ENCODE measurements at regions not wholly inside any gene's neighbourhood (a gene's known extent, or its start where the extent isn't known, plus 50 kb on each side); places are given as distances from the start of the nearest gene placed in this dataset.
A peak's percentile ranks its signal among the peaks of the same experiment; 100 is the strongest.

DNA sequence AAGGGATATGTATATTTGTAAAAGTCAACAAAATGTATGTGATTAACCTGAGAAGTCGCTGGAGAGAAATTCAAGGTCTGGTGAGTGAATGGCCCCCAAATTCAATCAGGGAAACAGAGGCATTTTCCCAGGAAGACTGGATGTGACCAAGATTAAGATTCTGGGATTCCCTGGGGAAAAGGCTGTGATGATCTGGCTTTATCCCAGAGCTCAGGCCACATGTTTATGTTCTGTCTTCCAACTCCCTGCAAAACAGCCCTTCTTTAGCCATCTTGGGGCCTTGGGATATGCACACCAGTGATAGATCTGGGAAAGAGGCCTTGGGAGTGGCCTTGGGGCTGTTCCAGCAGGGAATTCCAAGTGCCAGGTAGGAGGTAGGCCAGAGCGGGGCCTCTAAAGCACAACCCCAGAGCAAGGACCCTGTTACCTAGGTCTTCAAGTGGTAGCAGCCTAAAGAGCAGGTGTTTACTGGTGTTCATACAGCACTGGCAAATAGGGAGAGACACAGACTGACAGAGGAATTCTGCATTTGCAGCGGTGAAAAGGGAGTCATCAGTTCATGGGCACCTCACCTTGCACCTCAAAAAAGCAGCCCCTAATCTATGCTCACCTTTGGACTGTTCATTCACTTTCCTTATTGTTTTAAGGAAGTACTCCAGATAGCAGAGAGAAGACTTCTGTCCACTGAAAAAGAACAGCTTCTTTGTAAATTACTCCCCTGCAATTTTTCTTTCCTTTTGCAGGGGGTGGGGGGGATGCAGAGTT, 312.4 kb downstream of the BUD13 start:
- DNase-seq (no peak), ATAC-seq (ENCODE audit: low read depth in 2 of 2) (no peak)
- Mint-ChIP-seq H3K4me1 (no peaks in the 10 kb centered on the region), H3K9me3 (peaks cover 0 to 3% (median 0%) of the 10 kb centered on the region in 7 donors), H3K27ac (no peak overlapping the region), H3K27me3 (peaks cover 4 to 14% (median 8%) of the 10 kb centered on the region in 3 donors), H3K36me3 (no peaks in the 10 kb centered on the region), H3K4me3 (no peak overlapping the region)

DNA sequence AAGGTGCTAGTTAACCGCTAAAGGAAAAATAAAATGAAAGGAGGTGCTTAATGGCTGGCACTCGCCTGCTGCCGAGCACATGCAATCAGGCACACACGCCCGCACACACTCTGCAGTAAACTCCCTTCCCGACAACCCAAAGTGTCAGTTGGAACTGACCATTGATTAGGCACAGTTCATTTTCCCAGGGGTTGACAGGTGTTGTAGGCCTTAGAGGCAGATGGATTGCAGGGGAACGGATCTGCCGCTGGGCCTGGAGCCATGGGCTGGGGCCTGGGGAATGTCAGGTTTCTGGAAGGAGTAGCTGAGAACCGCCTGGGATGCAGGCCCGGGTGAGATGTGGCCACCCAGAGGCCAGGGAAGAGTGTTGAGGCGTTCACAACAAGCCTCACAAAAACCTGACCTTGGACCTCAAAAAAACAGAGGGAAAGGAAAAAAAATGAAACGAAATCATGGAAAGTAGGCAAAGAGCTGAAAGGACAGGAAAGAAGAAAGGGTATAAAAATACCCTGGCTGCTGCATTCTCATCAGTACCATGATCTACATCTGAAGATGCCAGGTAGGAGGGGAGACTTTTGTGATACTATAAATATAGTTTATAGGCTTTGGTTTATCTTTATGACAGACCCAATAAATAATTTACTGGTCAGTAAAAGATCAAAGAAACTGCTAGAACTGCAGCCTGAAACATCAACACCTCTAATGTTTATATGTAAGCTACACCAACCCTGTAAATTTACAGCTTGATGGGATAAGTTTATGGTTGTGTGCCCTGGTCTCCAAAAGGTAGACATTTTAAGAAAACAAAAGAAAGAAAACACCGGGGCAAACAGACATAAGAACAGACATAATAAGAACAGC, 313.4 kb downstream of the BUD13 start:
- H3K9me3 Mint-ChIP-seq, result peaks cover 0 to 3% (median 0%) of the 10 kb centered on the region in 7 donors
- DNase-seq (no peak), ATAC-seq (ENCODE audit: low read depth in 2 of 2) (no peak)
- H3K4me1 Mint-ChIP-seq, result no peaks in the 10 kb centered on the region
- H3K36me3 Mint-ChIP-seq, result no peaks in the 10 kb centered on the region
- H3K27me3 Mint-ChIP-seq, result peaks cover 4 to 14% (median 8%) of the 10 kb centered on the region in 3 donors
- H3K4me3 Mint-ChIP-seq, result no peak overlapping the region
- no peak overlapping the region for H3K27ac Mint-ChIP-seq

DNA sequence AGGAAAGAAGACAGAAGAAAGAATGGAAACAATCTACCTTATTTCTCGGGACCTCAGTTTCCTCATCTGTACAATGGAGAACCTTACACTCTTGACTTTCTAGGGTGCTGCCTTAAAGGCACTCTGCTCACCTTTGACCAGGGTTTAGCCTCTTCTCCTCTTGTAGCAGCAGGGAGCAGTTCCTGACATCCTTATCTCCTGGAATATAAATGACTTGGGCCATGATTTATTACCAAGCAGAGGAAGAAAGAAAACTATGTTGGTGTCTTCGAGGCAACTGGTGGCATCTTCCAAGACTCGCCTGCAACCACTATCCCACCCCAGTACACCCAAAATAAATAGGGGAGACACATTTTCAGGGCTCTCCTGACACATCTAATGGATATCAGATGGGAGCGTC, 314.2 kb downstream of the BUD13 start:
- H3K36me3 Mint-ChIP-seq, result no peaks in the 10 kb centered on the region
- H3K27ac Mint-ChIP-seq, result no peak overlapping the region
- no peaks in the 10 kb centered on the region for H3K4me1 Mint-ChIP-seq
- ATAC-seq (ENCODE audit: low read depth in 2 of 2) (no peak), DNase-seq (no peak)
- H3K27me3 Mint-ChIP-seq, result peaks cover 4 to 14% (median 8%) of the 10 kb centered on the region in 3 donors
- H3K9me3 Mint-ChIP-seq, result peaks cover 0 to 3% (median 0%) of the 10 kb centered on the region in 7 donors
- no peak overlapping the region for H3K4me3 Mint-ChIP-seq

DNA sequence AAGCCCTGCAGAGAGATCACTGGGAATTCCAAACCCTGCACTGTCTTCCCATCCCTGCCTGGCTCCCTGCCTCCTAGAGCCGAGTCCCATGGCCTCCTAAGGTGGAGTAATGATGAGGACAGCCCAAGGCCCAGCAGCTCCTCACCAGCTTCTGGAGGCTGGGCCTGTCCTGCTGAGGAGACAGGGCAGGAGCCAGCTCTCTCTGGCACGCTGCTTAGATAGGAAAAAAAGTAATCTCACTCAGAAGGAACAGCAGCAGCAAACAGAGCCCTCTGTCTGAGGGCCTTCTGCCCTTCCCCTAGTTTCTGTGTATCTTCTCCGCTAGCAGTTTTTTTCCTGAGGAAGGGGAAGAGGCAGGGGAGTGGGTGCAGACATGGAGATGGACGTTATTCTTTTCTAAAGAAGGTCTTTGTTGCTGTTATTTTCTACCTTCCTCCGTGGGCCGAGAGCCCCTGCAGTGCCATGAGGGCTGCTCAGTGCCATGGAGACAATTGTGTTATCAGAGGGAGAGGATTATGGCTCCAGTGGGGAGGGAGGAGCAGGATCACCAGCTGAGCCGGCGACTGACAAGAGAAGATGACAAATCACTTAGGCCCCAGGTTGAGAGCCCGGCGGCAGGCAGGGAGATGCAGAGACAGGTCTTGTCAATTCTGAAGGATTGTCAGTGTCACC, 315.3 kb downstream of the BUD13 start:
- H3K9me3 Mint-ChIP-seq, result peaks cover 0 to 3% (median 0%) of the 10 kb centered on the region in 7 donors
- no peak overlapping the region for H3K27ac Mint-ChIP-seq
- no peak for DNase-seq

DNA sequence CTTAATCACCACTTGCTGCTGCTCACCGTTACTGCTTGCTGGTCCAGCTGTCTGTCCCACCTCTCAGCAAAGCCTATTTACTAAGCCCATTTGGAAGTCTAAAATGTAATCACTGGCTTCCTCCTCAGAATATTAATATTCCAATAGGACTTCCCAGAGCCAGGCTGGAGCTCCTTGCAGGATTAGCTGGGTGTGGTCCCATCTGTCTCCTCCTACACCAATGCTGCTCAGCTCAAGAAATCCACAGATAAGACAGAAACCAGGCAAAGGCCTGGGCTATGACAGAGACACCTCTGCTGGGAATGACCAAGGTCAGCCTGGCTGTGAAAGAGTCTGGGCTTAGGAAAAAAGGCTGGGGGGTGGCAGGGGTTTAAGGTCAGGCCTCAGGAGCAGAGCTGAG, 317.8 kb downstream of the BUD13 start:
- Mint-ChIP-seq H3K27ac (no peak overlapping the region), H3K27me3 (peaks cover 0 to 8% (median 0%) of the 10 kb centered on the region in 3 donors), H3K36me3 (no peaks in the 10 kb centered on the region), H3K9me3 (peaks cover 0 to 14% (median 6%) of the 10 kb centered on the region in 7 donors), H3K4me3 (no peak overlapping the region), H3K4me1 (no peaks in the 10 kb centered on the region)
- DNase-seq (no peak), ATAC-seq (ENCODE audit: low read depth in 2 of 2) (no peak)

More for the DNA sequence above, 315.3 kb downstream of the BUD13 start:
- Mint-ChIP-seq H3K36me3 (no peaks in the 10 kb centered on the region), H3K27me3 (peaks cover 2 to 12% (median 8%) of the 10 kb centered on the region in 3 donors), H3K4me3 (no peak overlapping the region), H3K4me1 (no peaks in the 10 kb centered on the region)
- no peak for ATAC-seq (ENCODE audit: low read depth in 2 of 2)

DNA sequence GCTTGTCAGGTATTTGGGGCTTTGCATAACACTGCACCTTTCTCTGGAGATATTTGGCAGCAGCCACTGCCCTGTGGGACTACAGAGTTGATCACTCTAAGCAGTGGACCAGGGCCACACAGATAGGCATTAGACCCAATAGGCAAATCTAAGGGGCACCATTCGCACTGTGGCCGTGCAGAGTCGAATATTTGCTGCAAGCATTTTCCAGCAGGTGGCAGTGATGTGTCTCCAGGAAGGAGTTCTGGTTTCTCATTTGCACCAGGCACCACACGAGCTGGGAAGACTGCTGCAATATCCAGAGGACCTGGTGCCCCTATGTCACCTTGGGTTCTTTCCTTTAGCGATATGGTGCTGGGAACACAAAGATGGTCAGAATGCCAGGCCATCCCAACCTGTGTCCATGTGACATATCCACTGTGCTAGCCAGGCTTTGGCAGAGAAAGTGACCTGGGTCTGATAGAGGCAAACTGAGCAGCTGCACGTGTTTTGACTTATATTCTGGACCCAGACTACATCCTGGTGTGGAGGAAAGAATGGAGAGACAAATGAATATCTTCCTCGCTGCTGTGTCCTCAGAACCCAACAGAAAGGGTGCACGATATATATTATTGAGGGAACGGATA, 318.7 kb downstream of the BUD13 start:
- Mint-ChIP-seq H3K4me1 (no peaks in the 10 kb centered on the region), H3K4me3 (peak overlapping the region in 1 of 8 donors; percentile 2), H3K36me3 (no peaks in the 10 kb centered on the region), H3K27ac (peak overlapping the region in 1 of 6 donors; percentile 47), H3K9me3 (peaks cover 0 to 19% (median 6%) of the 10 kb centered on the region in 7 donors), H3K27me3 (peaks cover 0 to 8% (median 0%) of the 10 kb centered on the region in 3 donors)
- DNase-seq, result no peak
- no peak for ATAC-seq (ENCODE audit: low read depth in 2 of 2)

DNA sequence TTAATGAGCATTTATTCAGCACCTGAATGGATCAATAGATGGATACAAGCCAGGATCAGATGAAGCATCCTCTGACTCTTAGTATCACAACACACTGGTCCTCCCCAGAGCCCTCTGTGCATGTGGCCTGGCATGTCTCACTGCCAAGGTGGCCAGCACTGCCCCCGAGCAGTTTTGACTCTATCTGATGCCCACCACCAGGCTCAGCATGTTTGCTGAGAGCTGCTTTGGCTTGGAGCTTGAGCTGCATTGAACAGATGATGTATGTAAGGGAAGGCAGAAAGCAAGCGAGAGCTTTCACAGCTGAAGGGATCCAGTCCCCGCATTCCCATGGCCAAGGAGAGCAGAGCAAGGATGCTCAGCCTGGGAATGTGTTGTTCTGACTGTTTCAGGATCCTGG, 320.3 kb downstream of the BUD13 start:
- DNase-seq, result no peak
- Mint-ChIP-seq H3K9me3 (peaks cover 0 to 19% (median 6%) of the 10 kb centered on the region in 7 donors), H3K27ac (no peak overlapping the region), H3K27me3 (peaks cover 0 to 8% (median 2%) of the 10 kb centered on the region in 3 donors), H3K36me3 (no peaks in the 10 kb centered on the region), H3K4me1 (no peaks in the 10 kb centered on the region), H3K4me3 (no peak overlapping the region)
- no peak for ATAC-seq (ENCODE audit: low read depth in 2 of 2)

DNA sequence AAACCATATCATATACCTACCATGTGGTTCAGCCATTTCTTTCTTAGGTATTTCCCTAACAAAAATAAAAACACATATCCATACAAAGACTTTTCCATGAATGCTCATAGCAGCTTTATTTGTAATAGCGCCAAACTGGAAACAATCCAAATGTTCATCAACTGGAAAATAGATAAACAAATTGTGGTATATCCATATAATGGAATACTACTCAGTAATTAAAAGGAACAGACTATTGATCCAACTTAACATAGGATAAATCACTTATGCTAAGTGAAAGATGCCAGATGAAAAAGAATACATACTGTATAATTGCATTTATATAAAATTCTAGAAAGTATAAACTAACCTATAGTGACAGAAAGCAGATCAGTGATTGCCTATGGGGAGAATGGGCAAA, 323.3 kb downstream of the BUD13 start:
- H3K27me3 Mint-ChIP-seq, result peaks cover 10 to 15% (median 14%) of the 10 kb centered on the region in 3 donors
- DNase-seq (no peak), ATAC-seq (ENCODE audit: low read depth in 2 of 2) (no peak)
- H3K9me3 Mint-ChIP-seq, result peaks cover 0 to 24% (median 6%) of the 10 kb centered on the region in 7 donors
- H3K36me3 Mint-ChIP-seq, result no peaks in the 10 kb centered on the region
- no peak overlapping the region for H3K27ac Mint-ChIP-seq
- H3K4me3 Mint-ChIP-seq, result no peak overlapping the region
- no peaks in the 10 kb centered on the region for H3K4me1 Mint-ChIP-seq

DNA sequence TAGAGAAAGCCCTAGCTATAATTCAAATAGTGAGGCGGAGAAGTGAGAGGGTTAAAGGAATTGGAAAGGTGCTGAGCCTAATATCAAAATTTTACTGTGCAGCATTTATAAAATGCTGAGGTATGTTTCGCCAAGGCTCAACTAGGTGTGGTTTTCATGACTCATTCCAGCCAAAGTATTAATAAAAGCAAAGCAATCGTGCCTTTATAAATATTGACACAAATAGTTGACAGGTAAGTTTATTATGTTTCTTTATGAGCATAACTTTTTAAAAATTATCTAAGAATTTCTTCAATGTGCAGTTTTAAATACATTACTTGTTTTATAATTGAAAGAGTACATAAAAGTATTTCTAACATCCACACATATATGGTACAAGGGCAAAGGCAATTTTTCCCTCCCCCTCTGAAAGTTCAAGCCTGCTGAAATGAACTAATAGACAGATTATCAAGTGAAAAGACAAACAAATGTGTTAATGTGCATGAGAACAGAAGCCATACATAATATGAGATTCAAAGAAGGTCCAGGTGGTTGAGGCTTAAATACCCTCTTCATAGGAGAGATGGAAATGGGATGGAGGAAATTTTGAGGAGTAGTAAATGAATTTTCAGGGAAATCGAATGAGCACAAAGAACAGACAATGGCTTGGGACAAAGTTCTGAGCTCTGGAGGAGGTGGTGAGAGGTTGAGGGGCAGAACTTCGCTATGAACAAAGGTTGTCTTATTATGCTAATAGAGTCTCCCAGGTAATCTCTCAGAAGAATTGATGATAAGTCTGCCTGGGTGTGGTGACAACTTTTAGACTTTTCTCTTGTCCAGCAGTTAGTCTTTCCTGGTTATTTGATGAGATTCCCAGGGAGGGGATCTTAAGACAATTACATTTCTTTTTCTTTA, 326.5 kb downstream of the BUD13 start:
- ATAC-seq (ENCODE audit: low read depth in 2 of 2) (no peak), DNase-seq (no peak)
- Mint-ChIP-seq H3K36me3 (no peaks in the 10 kb centered on the region), H3K27ac (no peak overlapping the region), H3K4me1 (no peaks in the 10 kb centered on the region), H3K27me3 (peaks cover 7 to 15% (median 10%) of the 10 kb centered on the region in 3 donors), H3K9me3 (peaks cover 0 to 25% (median 6%) of the 10 kb centered on the region in 7 donors), H3K4me3 (no peak overlapping the region)

DNA sequence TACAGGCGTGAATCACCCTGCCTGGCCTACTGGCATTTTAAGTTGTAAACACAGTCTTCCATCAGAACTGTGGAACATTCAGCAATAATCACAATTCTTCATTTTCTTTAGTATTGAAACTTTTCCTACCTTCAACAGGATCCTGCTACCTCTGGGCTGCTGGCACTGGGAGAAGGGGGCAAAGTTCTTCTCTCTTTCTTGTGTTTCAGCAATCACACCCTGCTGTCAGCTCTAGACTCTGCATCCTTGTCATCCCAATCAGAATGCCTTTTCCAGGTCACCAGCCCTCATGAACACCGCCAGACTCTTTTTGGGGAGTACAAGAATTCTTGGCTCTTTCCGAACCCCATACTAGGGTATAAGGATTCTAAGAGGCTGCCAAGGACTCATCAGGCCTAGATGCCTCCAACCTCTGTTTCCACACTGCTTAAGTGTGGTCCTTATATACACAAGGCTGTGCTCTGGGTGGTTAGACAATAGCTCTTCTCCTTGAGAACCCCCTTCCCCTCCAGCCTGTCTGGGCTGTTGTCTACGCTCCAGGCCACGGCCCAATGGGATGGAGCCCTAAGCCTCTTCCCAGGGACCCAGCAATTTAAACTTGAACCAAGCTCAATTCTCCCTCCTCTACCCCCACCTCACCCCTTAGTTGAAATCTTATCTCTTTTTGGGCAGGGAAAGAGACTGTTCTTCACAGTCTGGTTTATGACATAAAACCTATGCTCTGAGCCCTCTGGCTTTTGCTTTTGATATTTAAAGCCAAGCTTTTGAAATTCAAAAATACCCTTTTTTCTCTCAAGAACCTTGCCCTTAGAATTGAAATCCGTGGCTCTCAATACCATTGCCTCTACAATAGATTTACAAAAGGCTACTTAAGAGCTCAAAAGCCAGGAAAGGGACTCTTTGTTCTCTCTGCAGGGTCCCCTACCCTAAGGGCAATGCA, 327.4 kb downstream of the BUD13 start:
- Mint-ChIP-seq H3K36me3 (no peaks in the 10 kb centered on the region), H3K27me3 (peaks cover 7 to 15% (median 10%) of the 10 kb centered on the region in 3 donors), H3K9me3 (peaks cover 0 to 30% (median 6%) of the 10 kb centered on the region in 7 donors), H3K4me1 (no peaks in the 10 kb centered on the region), H3K27ac (no peak overlapping the region), H3K4me3 (no peak overlapping the region)
- no peak for DNase-seq
- ATAC-seq (ENCODE audit: low read depth in 2 of 2), result no peak

DNA sequence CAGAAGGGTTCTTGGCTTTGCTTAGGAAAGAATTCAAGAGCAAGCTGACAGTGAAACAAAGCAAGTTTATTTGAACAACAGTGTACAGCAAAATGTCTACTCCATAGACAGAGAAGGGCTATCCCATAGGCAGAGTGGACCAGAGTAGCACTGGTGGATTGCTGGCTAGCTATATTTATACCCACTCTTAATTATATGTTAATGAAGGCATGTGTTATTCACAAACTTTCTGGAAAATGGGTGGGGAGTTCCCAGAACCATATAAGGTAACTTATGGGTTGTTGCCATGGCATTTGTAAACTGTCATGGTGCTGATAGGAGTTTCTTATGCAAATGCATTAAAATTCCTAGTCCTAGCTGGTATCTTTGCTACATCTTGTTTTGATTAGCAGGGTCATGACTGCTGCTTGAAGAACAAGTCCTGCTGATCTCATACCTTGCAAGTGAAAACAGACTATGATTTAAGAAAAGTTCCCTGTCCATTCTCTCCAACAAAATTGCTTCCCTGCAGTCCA, 330.5 kb downstream of the BUD13 start:
- ATAC-seq (ENCODE audit: low read depth in 2 of 2) (no peak), DNase-seq (no peak)
- peaks cover 11 to 20% (median 17%) of the 10 kb centered on the region in 3 donors for H3K27me3 Mint-ChIP-seq
- H3K4me3 Mint-ChIP-seq, result no peak overlapping the region
- H3K4me1 Mint-ChIP-seq, result no peaks in the 10 kb centered on the region
- no peaks in the 10 kb centered on the region for H3K36me3 Mint-ChIP-seq
- H3K27ac Mint-ChIP-seq, result no peak overlapping the region
- peaks cover 0 to 36% (median 14%) of the 10 kb centered on the region in 7 donors for H3K9me3 Mint-ChIP-seq
